HG03135 (cell line): ENCODE measurements at regions not wholly inside any gene's neighbourhood (a gene's known extent, or its start where the extent isn't known, plus 50 kb on each side); places are given as distances from the start of the nearest gene placed in this dataset.

ENCODE experiments used
- ATAC-seq: cut with Tn5 transposase; IDR thresholded peaks from one replicate; pipeline ENCODE4 v1.9.1; 2021; ENCODE audit warnings: mild to moderate bottlenecking, moderate library complexity; ENCODE audit not compliant: unreplicated experiment

DNA sequence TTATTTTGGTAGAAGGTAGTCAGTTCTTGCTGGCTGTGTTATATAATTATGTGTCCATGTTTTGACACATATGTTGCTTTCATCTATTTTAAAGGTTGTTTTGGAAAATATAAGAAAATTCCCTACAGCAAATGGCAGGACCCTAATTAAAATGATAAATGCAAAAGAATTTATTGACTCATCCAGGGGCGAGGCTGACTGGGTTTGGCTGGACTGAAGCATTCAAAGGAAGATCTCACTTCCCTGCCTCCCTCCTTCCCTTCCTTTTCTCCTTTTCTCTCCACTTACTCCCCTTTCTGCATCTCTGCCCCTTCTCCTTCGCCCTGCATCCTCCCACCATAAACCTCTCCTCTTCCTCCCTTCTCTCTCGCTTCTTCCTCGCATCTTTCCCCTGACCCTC lies 129.6 kb downstream of the SNAPC1 start:
- no peak for ATAC-seq

- ATAC-seq, result no peak
These were observed 131.2 kb downstream of the SNAPC1 start for GRCh38 chr14:61893371-61893940.

GRCh38 chr14:61894452-61895077 lies 132.3 kb downstream of the SNAPC1 start:
- ATAC-seq, result no peak

- no peak for ATAC-seq
These were observed 135.1 kb downstream of the SNAPC1 start for GRCh38 chr14:61897300-61897699.

DNA sequence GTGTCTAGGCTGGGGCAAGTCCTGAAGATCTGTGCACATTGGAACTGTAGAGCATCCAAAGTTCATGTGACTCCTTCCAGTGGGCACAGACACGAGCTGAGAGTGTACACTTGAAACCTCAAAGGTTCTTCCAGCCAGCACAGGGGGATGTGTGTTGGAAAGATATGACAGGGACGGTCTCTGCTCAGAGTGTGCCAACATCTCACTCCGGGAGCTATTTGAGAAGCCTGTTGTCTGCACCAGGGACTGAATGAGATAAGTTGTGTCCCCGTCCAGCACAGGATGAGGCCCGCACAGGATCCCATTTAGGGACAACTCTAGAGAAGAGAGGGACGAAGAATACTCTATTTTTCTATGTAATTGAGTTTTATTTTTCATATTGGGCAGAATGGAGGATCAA lies 136.3 kb downstream of the SNAPC1 start:
- no peak for ATAC-seq

- no peak for ATAC-seq
These were observed 137.3 kb downstream of the SNAPC1 start for GRCh38 chr14:61899497-61899896.

DNA sequence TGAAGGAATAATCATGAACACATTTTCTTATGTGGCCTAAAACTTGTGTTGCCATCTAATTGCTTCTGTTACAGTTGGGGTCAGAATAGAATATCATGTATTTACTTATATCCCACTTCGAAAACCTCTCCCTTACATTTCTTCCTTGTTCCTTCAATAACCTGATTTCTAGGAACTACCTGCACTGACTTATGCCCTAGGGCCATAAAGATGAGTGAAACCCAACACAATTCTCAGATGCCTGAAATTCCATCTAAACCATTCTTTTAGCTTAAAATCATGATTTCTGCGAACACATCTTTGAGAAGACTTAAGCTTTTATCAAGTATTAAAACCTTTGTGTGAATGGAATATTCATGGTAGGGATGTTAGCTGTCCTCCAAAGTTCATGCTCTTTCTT lies 142.7 kb downstream of the SNAPC1 start:
- ATAC-seq, result no peak

DNA sequence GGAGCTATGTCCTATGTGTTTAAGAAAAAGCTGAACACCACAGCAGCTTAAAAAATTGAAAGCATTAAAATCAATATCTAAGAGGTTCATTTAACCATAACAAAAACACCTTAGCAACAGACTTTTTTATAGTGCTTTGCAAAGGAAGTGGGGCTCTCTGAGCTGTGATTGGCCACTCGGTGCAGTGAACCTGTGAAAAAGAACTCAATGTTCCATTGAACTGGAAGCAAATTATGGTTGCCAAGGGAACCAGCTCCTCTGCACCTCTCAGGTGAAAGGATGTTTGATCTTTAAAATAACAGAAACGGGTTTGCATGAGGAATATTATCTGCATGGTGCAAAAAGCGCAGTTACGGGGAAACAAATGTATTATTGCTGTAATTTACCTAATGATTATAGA lies 149.4 kb downstream of the SNAPC1 start:
- ATAC-seq, result no peak

DNA sequence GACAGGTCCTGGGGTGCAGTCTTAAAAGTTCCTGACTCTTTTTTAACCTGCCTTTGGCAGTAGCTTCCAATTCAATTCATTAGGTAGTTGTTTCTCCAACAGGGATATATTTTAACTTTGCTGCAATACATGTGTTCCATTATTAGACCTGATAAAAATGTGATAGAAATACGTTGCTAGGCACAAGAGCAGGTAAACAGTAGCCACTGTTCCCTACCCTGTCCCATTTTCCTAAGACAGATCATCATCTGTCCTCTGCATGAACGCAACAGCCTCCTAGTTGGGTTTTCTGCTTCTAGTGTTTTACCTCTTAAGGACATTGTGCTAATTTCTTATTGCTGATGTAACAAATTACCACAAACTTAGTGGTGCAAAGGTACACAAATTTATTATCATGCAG lies 156.8 kb downstream of the SNAPC1 start:
- ATAC-seq, result no peak

GRCh38 chr14:61923348-61923747 lies 161.1 kb downstream of the SNAPC1 start:
- ATAC-seq, result no peak

DNA sequence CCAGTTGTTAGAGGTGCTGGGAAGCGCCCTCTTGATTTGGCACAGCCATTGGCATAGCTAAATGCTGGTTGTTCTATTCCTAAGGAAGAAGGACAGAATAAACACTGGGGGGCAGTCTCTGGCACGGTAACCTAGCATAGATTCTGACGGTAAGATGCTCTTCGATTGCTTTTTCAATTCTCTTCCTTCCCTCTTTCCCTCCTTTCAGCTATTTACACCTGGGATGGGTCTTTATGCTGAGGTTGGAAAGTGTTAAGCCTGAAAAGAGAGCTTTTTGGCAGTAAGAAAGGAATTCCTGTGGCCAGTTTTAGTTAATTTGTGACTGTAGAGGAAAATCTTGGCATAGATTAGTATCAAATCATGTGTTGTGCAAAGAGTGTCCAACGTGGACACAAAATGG lies 162.8 kb downstream of the SNAPC1 start:
- no peak for ATAC-seq

GRCh38 chr14:61925732-61926435 lies 163.7 kb downstream of the SNAPC1 start:
- ATAC-seq, result no peak

DNA sequence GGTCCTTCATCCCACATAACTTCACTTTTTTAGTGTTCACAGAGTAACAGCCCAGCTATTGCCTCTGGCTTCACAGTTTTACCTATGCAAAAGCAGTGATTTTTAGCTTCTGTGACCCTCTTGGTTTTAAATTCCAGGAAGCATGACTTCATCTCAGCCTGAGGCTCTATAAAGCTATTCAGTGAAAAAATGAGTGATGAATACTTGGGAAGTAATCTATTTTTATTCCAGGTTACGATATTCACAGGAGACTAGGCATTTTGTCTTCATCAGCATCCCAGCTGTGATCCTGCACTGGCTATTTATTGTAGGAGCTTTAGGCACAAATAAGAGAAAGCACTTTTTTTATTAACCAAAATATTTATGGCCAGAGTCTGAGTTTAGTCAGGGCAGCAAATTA lies 164.8 kb downstream of the SNAPC1 start:
- ATAC-seq, result no peak

GRCh38 chr14:61927520-61927919 lies 165.3 kb downstream of the SNAPC1 start:
- no peak for ATAC-seq

DNA sequence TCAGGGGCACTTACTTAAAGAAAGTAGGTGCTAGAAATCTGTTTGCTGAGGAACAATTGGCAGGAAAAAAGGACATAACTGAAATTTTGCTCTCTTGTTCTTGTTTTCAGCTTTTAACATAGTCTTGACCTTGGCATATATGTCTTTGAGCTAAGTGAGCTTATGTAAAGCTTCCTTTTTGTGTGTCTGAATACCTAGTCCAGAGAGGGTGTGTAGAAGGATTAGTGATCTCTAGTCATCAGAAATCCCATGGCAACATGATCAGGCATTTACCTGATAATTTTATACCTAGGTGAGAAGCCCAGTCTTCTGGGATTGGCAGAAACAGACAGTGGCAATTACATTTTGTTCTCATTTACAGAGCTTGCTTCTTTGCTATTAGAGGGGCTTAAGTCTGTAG lies 166.1 kb downstream of the SNAPC1 start:
- ATAC-seq, result no peak

GRCh38 chr14:61928701-61929100 lies 166.5 kb downstream of the SNAPC1 start:
- ATAC-seq, result no peak

- ATAC-seq, result no peak
These were observed 167.4 kb downstream of the SNAPC1 start for GRCh38 chr14:61929651-61930050.

GRCh38 chr14:61930101-61930857 lies 168.1 kb downstream of the SNAPC1 start:
- no peak for ATAC-seq

- ATAC-seq, result no peak
These were observed 170.8 kb downstream of the SNAPC1 start for GRCh38 chr14:61932974-61933373.

GRCh38 chr14:61934385-61934784 lies 172.2 kb downstream of the SNAPC1 start:
- ATAC-seq, result no peak

- no peak for ATAC-seq
These were observed 177.6 kb downstream of the SNAPC1 start for GRCh38 chr14:61939776-61940175.
